MM.1S (cell line): ENCODE measurements at regions not wholly inside any gene's neighbourhood (a gene's known extent, or its start where the extent isn't known, plus 50 kb on each side); places are given as distances from the start of the nearest gene placed in this dataset.

ENCODE experiments used
- DNase-seq: peaks from one replicate; pipeline ENCODE4 v3.0.0-alpha.2; 2015
- H2AFZ ChIP-seq: fragments of 300-600 bp; sonication (generic); 2 replicates; pipeline ENCODE4 v1.6.0; 2016; ENCODE audit warnings: antibody characterized with exemption, low read length
- H3F3A ChIP-seq: fragments of 300-600 bp; sonication (generic); 2 replicates; pipeline ENCODE4 v1.6.1; 2016; ENCODE audit warnings: mild to moderate bottlenecking, antibody characterized with exemption, low read length, moderate library complexity, mixed read lengths; ENCODE audit not compliant: insufficient read depth
- H3K27ac ChIP-seq: fragments of 300-600 bp; sonication (generic); 2 replicates; pipeline ENCODE4 v1.5.1; 2016; ENCODE audit warnings: mild to moderate bottlenecking, low read length
- H3K27me3 ChIP-seq: fragments of 300-600 bp; sonication (generic); replicated peaks from 2 replicates; pipeline ENCODE4 v1.6.0; 2016; ENCODE audit warnings: low read length; ENCODE audit not compliant: insufficient read depth
- H3K36me3 ChIP-seq: fragments of 300-600 bp; sonication (generic); replicated peaks from 2 replicates; pipeline ENCODE4 v1.6.1; 2016; ENCODE audit warnings: mild to moderate bottlenecking, low read length, mixed read lengths; ENCODE audit not compliant: insufficient read depth
- H3K4me1 ChIP-seq: fragments of 300-600 bp; sonication (generic); 2 replicates; pipeline ENCODE4 v1.6.1; 2016; ENCODE audit warnings: low read length, mixed read lengths
- H3K4me2 ChIP-seq: fragments of 300-600 bp; sonication (generic); 2 replicates; pipeline ENCODE4 v1.6.0; 2016; ENCODE audit warnings: low read depth, low read length
- H3K4me3 ChIP-seq: fragments of 300-600 bp; sonication (generic); 2 replicates; pipeline ENCODE4 v1.5.1; 2016; ENCODE audit warnings: low read length, mixed read lengths
- H3K79me2 ChIP-seq: fragments of 300-600 bp; sonication (generic); 2 replicates; pipeline ENCODE4 v1.6.1; 2016; ENCODE audit warnings: mixed run types, low read length, mixed read lengths
- H3K9ac ChIP-seq: fragments of 300-600 bp; sonication (generic); 2 replicates; pipeline ENCODE4 v1.6.1; 2016; ENCODE audit warnings: low read length, mixed read lengths
- H3K9me2 ChIP-seq: fragments of 300-600 bp; sonication (generic); replicated peaks from 2 replicates; pipeline ENCODE4 v1.6.1; 2016; ENCODE audit warnings: mild to moderate bottlenecking, low read length, mixed read lengths; ENCODE audit not compliant: insufficient read depth
- H3K9me3 ChIP-seq: fragments of 300-600 bp; sonication (generic); replicated peaks from 2 replicates; pipeline ENCODE4 v1.6.1; 2016; ENCODE audit warnings: mild to moderate bottlenecking, low read length, mixed read lengths; ENCODE audit not compliant: insufficient read depth
- H4K20me1 ChIP-seq: fragments of 300-600 bp; sonication (generic); 2 replicates; pipeline ENCODE4 v1.6.1; 2016; ENCODE audit warnings: mild to moderate bottlenecking, low read length, moderate library complexity, mixed read lengths; ENCODE audit not compliant: insufficient read depth
- EZH2 ChIP-seq: fragments of 300-600 bp; sonication (generic); optimal IDR thresholded peaks from 2 replicates; pipeline ENCODE3; 2017; ENCODE audit warnings: low read depth, mild to moderate bottlenecking, antibody characterized with exemption, low read length, mixed read lengths
- EZH2phosphoT487 ChIP-seq: fragments of 300-600 bp; sonication (generic); IDR thresholded peaks from 2 replicates; pipeline ENCODE4 v1.6.1; 2018; ENCODE audit warnings: antibody characterized with exemption, low read length
- TF ChIP-seq, protein P1 (sequence below): fragments of 300-600 bp; sonication (generic); IDR thresholded peaks from 2 replicates; pipeline ENCODE4 v1.5.1; 2016; ENCODE audit warnings: antibody characterized with exemption, low read length, mixed read lengths

DNA sequence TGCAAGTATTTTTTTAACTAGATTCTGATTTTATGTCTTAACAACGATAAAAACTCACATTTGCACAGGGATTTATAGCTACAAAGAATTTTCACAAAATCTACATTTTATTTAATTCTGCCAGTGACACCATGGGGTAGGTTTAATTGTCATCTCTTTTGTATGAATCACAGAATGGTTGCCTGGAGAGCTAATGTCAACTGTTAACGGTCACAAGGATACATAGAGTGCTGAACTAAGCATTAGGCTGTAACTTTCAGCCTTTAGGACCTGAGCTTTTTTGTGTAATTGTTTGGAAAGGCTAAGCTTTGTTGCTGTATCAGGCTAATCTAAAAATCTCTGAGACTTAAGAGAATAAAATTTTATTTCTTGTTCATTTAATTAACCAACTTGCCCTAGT is 465.3 kb upstream of the TBX3 start:
- no peaks in the 10 kb centered on the region for H3F3A ChIP-seq
- H3K36me3 ChIP-seq, result no peaks in the 10 kb centered on the region
- H3K79me2 ChIP-seq, result no peaks in the 10 kb centered on the region
- no peaks in the 10 kb centered on the region for H3K9me3 ChIP-seq
- no peak overlapping the region for H2AFZ ChIP-seq
- no peak overlapping the region for H3K27ac ChIP-seq
- H3K9ac ChIP-seq, result no peak overlapping the region
- no peak for DNase-seq
- H3K4me1 ChIP-seq, result no peaks in the 10 kb centered on the region
- no peak overlapping the region for H3K4me2 ChIP-seq
- no peaks in the 10 kb centered on the region for H4K20me1 ChIP-seq
- no peaks in the 10 kb centered on the region for H3K9me2 ChIP-seq
- TF ChIP-seq, protein P1, sequence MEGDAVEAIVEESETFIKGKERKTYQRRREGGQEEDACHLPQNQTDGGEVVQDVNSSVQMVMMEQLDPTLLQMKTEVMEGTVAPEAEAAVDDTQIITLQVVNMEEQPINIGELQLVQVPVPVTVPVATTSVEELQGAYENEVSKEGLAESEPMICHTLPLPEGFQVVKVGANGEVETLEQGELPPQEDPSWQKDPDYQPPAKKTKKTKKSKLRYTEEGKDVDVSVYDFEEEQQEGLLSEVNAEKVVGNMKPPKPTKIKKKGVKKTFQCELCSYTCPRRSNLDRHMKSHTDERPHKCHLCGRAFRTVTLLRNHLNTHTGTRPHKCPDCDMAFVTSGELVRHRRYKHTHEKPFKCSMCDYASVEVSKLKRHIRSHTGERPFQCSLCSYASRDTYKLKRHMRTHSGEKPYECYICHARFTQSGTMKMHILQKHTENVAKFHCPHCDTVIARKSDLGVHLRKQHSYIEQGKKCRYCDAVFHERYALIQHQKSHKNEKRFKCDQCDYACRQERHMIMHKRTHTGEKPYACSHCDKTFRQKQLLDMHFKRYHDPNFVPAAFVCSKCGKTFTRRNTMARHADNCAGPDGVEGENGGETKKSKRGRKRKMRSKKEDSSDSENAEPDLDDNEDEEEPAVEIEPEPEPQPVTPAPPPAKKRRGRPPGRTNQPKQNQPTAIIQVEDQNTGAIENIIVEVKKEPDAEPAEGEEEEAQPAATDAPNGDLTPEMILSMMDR, result no peak
- TF ChIP-seq EZH2phosphoT487 (no peak), EZH2 (no peak)
- no peak overlapping the region for H3K4me3 ChIP-seq
- no peaks in the 10 kb centered on the region for H3K27me3 ChIP-seq

DNA sequence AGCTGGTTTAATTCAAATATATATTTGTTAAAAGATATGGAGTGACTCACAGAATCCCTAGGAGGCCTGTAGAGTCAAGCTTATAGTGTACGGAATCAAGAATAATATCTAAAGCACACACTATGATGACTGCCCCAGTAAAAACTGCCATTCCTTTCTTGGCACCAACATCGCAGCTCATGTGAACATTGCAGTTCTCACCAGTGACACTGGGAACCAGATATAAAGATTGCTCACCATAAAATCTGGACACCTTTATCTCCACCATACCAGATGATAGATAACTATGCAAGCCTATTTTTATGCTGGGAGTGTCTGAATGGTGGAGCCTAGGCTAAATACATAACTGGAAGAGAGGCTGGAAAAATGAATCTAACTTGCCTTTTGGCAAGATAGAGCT is 463.9 kb upstream of the TBX3 start:
- Histone ChIP-seq H3K9me3 (no peaks in the 10 kb centered on the region), H3K27me3 (no peaks in the 10 kb centered on the region), H3K4me2 (no peak overlapping the region), H3K4me1 (no peaks in the 10 kb centered on the region), H3K9me2 (no peaks in the 10 kb centered on the region), H3K36me3 (no peaks in the 10 kb centered on the region), H4K20me1 (no peaks in the 10 kb centered on the region), H3K79me2 (no peaks in the 10 kb centered on the region), H3K9ac (no peak overlapping the region), H3K27ac (no peak overlapping the region), H3K4me3 (no peak overlapping the region), H3F3A (no peaks in the 10 kb centered on the region), H2AFZ (no peak overlapping the region)
- DNase-seq, result no peak
- no peak for TF ChIP-seq EZH2

DNA sequence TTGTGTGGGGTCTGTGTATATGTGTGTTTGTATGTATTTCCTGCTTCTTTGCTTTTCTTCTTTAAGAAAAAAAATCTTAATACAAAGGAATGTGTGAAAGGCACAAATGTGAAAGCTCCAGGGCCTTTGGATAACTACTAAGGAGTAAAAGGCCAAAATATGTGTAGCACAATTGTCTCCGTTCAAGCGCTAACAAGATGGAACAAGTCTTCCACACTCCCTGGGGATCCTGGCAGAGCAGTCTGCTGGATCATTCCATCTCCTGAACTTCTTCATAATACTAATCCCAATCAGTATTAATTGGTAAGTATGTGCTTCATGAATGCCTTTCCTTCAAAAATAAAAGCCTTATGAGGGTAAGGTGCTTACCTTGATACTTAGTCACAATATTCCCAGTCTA is 462.5 kb upstream of the TBX3 start:
- TF ChIP-seq, protein P1, result no peak
- TF ChIP-seq EZH2, result no peak
- no peak for TF ChIP-seq EZH2phosphoT487
- Histone ChIP-seq H3K27me3 (no peaks in the 10 kb centered on the region), H3F3A (no peaks in the 10 kb centered on the region), H3K79me2 (no peaks in the 10 kb centered on the region), H3K4me2 (no peak overlapping the region), H3K9me3 (no peaks in the 10 kb centered on the region), H2AFZ (no peak overlapping the region), H3K27ac (no peak overlapping the region), H3K4me1 (no peaks in the 10 kb centered on the region), H3K36me3 (no peaks in the 10 kb centered on the region), H3K9me2 (no peaks in the 10 kb centered on the region), H3K4me3 (no peak overlapping the region), H3K9ac (no peak overlapping the region), H4K20me1 (no peaks in the 10 kb centered on the region)
- no peak for DNase-seq

DNA sequence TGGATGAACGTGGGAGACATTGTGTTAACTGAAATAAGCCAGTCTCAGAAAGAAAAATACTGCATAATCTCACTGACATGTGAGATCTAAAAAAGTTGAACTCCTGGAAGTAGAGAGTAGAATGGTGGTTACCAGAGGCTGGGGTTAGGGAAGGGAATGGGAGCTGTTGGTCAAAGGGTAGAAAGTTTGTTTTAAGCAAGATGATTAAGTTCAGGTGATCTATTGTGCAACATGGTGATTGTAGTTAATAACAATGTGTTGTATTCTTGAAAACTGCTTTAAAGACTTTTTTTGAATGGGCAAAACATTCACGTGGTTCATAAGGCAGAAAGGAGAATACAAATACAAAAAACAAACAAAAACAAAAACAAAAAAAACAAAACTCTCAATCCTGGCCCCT is 460.4 kb upstream of the TBX3 start:
- Histone ChIP-seq H3K79me2 (no peaks in the 10 kb centered on the region), H3K4me3 (no peak overlapping the region), H3K27me3 (no peaks in the 10 kb centered on the region), H3K36me3 (no peaks in the 10 kb centered on the region), H2AFZ (no peak overlapping the region), H3K4me2 (no peak overlapping the region), H3K9me2 (no peaks in the 10 kb centered on the region), H4K20me1 (no peaks in the 10 kb centered on the region), H3K9ac (no peak overlapping the region), H3F3A (no peaks in the 10 kb centered on the region), H3K27ac (no peak overlapping the region), H3K4me1 (no peaks in the 10 kb centered on the region), H3K9me3 (no peaks in the 10 kb centered on the region)
- TF ChIP-seq, protein P1, result no peak
- no peak for TF ChIP-seq EZH2phosphoT487
- TF ChIP-seq EZH2, result no peak
- no peak for DNase-seq
